ENCODE measurements at regions not wholly inside any gene's neighbourhood (a gene's known extent, or its start where the extent isn't known, plus 50 kb on each side); places are given as distances from the start of the nearest gene placed in this dataset.

DNA sequence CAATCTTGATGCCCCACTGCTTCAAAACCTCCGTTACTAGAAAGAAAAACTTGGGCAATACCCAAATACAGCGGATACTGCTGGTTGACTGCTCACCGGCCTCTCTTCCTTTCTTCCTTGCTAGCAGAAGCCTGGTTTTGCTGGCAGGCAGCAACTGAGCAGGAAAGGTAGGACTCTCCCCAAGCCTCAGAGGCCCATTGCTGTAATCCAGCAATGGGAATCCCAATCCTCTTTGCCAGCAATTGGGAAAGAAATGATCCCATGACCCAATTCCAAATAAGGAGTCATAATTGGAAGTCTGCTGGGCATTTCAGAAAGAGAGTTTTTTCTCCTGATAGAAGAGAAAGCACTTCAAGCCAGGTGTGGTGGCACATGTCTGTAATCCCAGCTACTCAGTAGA lies 394.5 kb downstream of the BCOR start:
- Histone ChIP-seq H3K4me3 (ENCODE audit: insufficient read depth, low read depth, low read length) (no peak overlapping the region), H3K56ac (ENCODE audit: extremely low read depth, insufficient read depth, low read length) (no peak overlapping the region), H3K9me3 (ENCODE audit: control insufficient read depth, insufficient read depth, low read length) (peaks cover 8% of the 10 kb centered on the region), H3K14ac (replicated peaks; ENCODE audit: low read depth, low read length) (no peak overlapping the region), H2AFZ (replicated peaks; ENCODE audit: low read length, poor library complexity) (no peak overlapping the region), H3K4ac (ENCODE audit: low read depth, low read length) (no peak overlapping the region), H2BK15ac (ENCODE audit: low read depth, low read length) (no peak overlapping the region), H2AK5ac (ENCODE audit: low read depth, low read length) (no peak overlapping the region), H3K18ac (ENCODE audit: low read depth, low read length) (no peak overlapping the region), H3K36me3 (ENCODE audit: control insufficient read depth, insufficient read depth, low read length) (no peaks in the 10 kb centered on the region), H4K8ac (ENCODE audit: low read depth in 2 of 2, low read length in 2 of 2) (no peak overlapping the region), H2BK5ac (ENCODE audit: low read depth, low read length, poor library complexity, severe bottlenecking) (no peak overlapping the region), H3K4me2 (ENCODE audit: low read depth, low read length) (no peak overlapping the region), H4K91ac (ENCODE audit: insufficient read depth, low read depth, low read length) (no peak overlapping the region), H3K27ac (ENCODE audit: insufficient read depth, low read length) (no peak overlapping the region), H3K4me1 (ENCODE audit: control insufficient read depth, insufficient read depth, low read length) (no peaks in the 10 kb centered on the region), H2BK120ac (ENCODE audit: low read depth, low read length) (no peak overlapping the region), H3K23ac (ENCODE audit: low read depth, low read length) (no peak overlapping the region), H2AK9ac (replicated peaks; ENCODE audit: low read depth, low read length, poor library complexity) (no peak overlapping the region), H3K79me1 (ENCODE audit: low read depth in 1 of 2, low read length in 2 of 2) (no peaks in the 10 kb centered on the region), H3K27me3 (ENCODE audit: control insufficient read depth, insufficient read depth, low read length) (peaks cover 9% of the 10 kb centered on the region), H3K9ac (ENCODE audit: low read depth, low read length) (no peak overlapping the region), H4K5ac (ENCODE audit: low read depth, low read length) (no peak overlapping the region), H4K20me1 (ENCODE audit: insufficient read depth, low read length) (no peaks in the 10 kb centered on the region), H2BK20ac (ENCODE audit: low read depth, low read length) (no peak overlapping the region), H3K9me1 (ENCODE audit: insufficient read depth, low read length) (no peaks in the 10 kb centered on the region)
- ATAC-seq (ENCODE audit: low read depth): no peak
- in situ Hi-C loops (cut with MboI; ENCODE audit: low sequenced_read_pairs): no loop called here
- CTCF ChIA-PET: no interaction called here
- intact Hi-C loops (cut with micrococcal nuclease): no loop called here
- no peak for TF ChIP-seq MAFK (IDR thresholded peaks at IDR 0.05; ENCODE audit: low read depth, low read length)
- TF ChIP-seq POLR2A (IDR thresholded peaks at IDR 0.05; ENCODE audit: low read depth, low read length): no peak
- no peak for TF ChIP-seq FOS (IDR thresholded peaks at IDR 0.05; ENCODE audit: low read depth, low read length)
- TF ChIP-seq RCOR1 (IDR thresholded peaks at IDR 0.05; ENCODE audit: insufficient replicate concordance, low read length): no peak
- TF ChIP-seq MAZ (IDR thresholded peaks at IDR 0.05; ENCODE audit: borderline replicate concordance, low read depth, low read length): no peak
- no peak for TF ChIP-seq RFX5 (IDR thresholded peaks at IDR 0.05; ENCODE audit: low read depth, low read length)
- no peak for TF ChIP-seq BHLHE40 (IDR thresholded peaks at IDR 0.05; ENCODE audit: low read depth, low read length)
- no peak for TF ChIP-seq CEBPB (IDR thresholded peaks at IDR 0.05; ENCODE audit: low read depth, low read length)
- no peak for TF ChIP-seq NFE2L2 (IDR thresholded peaks at IDR 0.05; ENCODE audit: low read depth, low read length)
- no peak for TF ChIP-seq MXI1 (IDR thresholded peaks at IDR 0.05; ENCODE audit: borderline replicate concordance, low read depth, low read length)
- TF ChIP-seq, protein P1, sequence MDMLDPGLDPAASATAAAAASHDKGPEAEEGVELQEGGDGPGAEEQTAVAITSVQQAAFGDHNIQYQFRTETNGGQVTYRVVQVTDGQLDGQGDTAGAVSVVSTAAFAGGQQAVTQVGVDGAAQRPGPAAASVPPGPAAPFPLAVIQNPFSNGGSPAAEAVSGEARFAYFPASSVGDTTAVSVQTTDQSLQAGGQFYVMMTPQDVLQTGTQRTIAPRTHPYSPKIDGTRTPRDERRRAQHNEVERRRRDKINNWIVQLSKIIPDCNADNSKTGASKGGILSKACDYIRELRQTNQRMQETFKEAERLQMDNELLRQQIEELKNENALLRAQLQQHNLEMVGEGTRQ (IDR thresholded peaks at IDR 0.05; ENCODE audit: low read depth, low read length): no peak
- no peak for TF ChIP-seq CHD1 (IDR thresholded peaks at IDR 0.05; ENCODE audit: low read depth, low read length)
- no peak for TF ChIP-seq RAD21 (IDR thresholded peaks at IDR 0.05; ENCODE audit: low read length)
- TF ChIP-seq, protein P2, sequence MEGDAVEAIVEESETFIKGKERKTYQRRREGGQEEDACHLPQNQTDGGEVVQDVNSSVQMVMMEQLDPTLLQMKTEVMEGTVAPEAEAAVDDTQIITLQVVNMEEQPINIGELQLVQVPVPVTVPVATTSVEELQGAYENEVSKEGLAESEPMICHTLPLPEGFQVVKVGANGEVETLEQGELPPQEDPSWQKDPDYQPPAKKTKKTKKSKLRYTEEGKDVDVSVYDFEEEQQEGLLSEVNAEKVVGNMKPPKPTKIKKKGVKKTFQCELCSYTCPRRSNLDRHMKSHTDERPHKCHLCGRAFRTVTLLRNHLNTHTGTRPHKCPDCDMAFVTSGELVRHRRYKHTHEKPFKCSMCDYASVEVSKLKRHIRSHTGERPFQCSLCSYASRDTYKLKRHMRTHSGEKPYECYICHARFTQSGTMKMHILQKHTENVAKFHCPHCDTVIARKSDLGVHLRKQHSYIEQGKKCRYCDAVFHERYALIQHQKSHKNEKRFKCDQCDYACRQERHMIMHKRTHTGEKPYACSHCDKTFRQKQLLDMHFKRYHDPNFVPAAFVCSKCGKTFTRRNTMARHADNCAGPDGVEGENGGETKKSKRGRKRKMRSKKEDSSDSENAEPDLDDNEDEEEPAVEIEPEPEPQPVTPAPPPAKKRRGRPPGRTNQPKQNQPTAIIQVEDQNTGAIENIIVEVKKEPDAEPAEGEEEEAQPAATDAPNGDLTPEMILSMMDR (conservative IDR thresholded peaks at IDR 0.05; ENCODE audit: low read depth, low read length): no peak
- no peak for DNase-seq
- POLR2A ChIA-PET (ENCODE audit: unreplicated experiment): no interaction called here
- 60% methylated on average over 1 of the region's 3 CpGs; no CpG with 5 or more reads in 1 of the 2 experiments for whole genome bisulfite sequencing, 2 experiments (ENCODE audit: extremely low coverage in 2 of 2, insufficient read length in 1 of 2)
- no TSS peak for BruUV-seq (replicated peaks)
- dilution Hi-C loops (cut with HindIII; ENCODE audit: low sequenced_read_pairs, unreplicated experiment): no loop called here

Measured in IMR-90 (cell line).